Small intestine (tissue), 7 donors: ENCODE measurements at regions not wholly inside any gene's neighbourhood (a gene's known extent, or its start where the extent isn't known, plus 50 kb on each side); places are given as distances from the start of the nearest gene placed in this dataset.
A peak's percentile ranks its signal among the peaks of the same experiment; 100 is the strongest.

Experiments used
- DNase-seq, 2 donors: peaks; one replicate each; pipeline versions ENCODE4 v3.0.0 to v3.0.0-alpha.2; 2013
- FAIRE-seq: peaks from 2 replicates; lab custom pipeline; 2012; peaks lifted over from hg19 to GRCh38; lab: Jason Lieb, UNC
- H3K27ac ChIP-seq, 3 donors: one replicate each; pipeline ENCODE4 v1.5.1; 2013; ENCODE audit warnings: low read length in 2 of 3, mild to moderate bottlenecking in 2 of 3, control low read depth in 1 of 3, inconsistent platforms in 1 of 3, low read depth in 1 of 3, moderate library complexity in 1 of 3
- H3K27me3 ChIP-seq, 3 donors: one replicate each; pipeline ENCODE4 v1.6.1; 2013; ENCODE audit warnings: low read length in 3 of 3, inconsistent platforms in 1 of 3; ENCODE audit not compliant: control insufficient read depth in 3 of 3, insufficient read depth in 3 of 3
- H3K36me3 ChIP-seq, 3 donors: one replicate each; pipeline ENCODE4 v1.6.1; 2013; ENCODE audit warnings: low read length in 3 of 3, inconsistent platforms in 1 of 3, low read depth in 1 of 3, mild to moderate bottlenecking in 1 of 3, moderate library complexity in 1 of 3; ENCODE audit not compliant: control insufficient read depth in 3 of 3, insufficient read depth in 2 of 3
- H3K4me1 ChIP-seq, 3 donors: one replicate each; pipeline ENCODE4 v1.6.1; 2013; ENCODE audit warnings: low read length in 2 of 3, inconsistent platforms in 1 of 3, low read depth in 1 of 3, mild to moderate bottlenecking in 1 of 3, moderate library complexity in 1 of 3; ENCODE audit not compliant: control insufficient read depth in 3 of 3, insufficient read depth in 2 of 3
- H3K4me3 ChIP-seq, 3 donors: one replicate each; pipeline ENCODE4 v1.5.1; 2013; ENCODE audit warnings: low read length in 3 of 3, control low read depth in 1 of 3, inconsistent platforms in 1 of 3, low read depth in 1 of 3, mild to moderate bottlenecking in 1 of 3, moderate library complexity in 1 of 3
- H3K9me3 ChIP-seq, 2 donors: one replicate each; pipeline ENCODE4 v1.6.1; 2013; ENCODE audit warnings: low read depth in 1 of 2, low read length in 1 of 2; ENCODE audit not compliant: control insufficient read depth in 2 of 2, insufficient read depth in 1 of 2
- WGBS, 3 donors: extraction: QIAGEN DNeasy Blood & Tissue Kit; methylation state at CpG; one replicate each; pipeline ENCODE4 v1.1.7; 2013; 5-methylcytosine and 5-hydroxymethylcytosine counted together
- donor health status: healthy with polysubstance abuse.
- donor health status: control.
- donor health status: control.
- donor health status: Bipolar disorder and iron deficiency.
- donor health status: healthy.

GRCh38 chr5:51651476-51651875 is 268.2 kb downstream of the ISL1 start:
- Histone ChIP-seq H3K36me3 (no peaks in the 10 kb centered on the region), H3K27ac (no peak overlapping the region), H3K4me3 (no peak overlapping the region), H3K9me3 (no peaks in the 10 kb centered on the region), H3K4me1 (no peaks in the 10 kb centered on the region), H3K27me3 (no peaks in the 10 kb centered on the region)
- FAIRE-seq: no peak
- WGBS, 3 donors: 56 to 68% (median 63%) methylated on average over 2 of the region's 2 CpGs
- DNase-seq: no peak

DNA sequence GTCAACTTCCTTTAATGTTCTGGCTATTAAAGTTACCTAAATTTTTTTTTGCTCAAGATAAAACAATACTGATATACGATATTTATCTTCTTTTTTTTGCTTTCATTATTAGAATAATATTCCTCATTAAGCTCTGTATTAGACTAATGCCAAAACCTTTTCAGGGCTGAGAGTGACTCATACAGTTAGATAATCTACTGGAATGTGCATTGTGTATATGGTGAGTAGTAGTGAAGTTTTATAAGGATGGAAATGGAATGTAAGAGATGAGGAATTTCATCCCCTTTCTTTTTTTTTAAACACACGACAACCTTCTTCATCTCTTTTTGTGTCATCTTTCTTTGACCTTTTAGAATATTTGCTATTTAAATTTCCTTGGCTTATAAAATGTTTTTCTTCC is 268.6 kb downstream of the ISL1 start:
- Histone ChIP-seq H3K27ac (no peak overlapping the region), H3K27me3 (no peaks in the 10 kb centered on the region), H3K4me1 (no peaks in the 10 kb centered on the region), H3K9me3 (no peaks in the 10 kb centered on the region), H3K4me3 (no peak overlapping the region), H3K36me3 (no peaks in the 10 kb centered on the region)
- DNase-seq (no peak), FAIRE-seq (no peak)
- WGBS, 3 donors: 56 to 70% (median 60%) methylated on average over 2 of the region's 2 CpGs

GRCh38 chr5:51652980-51653379 is 269.7 kb downstream of the ISL1 start:
- no peak for DNase-seq
- Histone ChIP-seq H3K36me3 (no peaks in the 10 kb centered on the region), H3K9me3 (no peaks in the 10 kb centered on the region), H3K27me3 (no peaks in the 10 kb centered on the region), H3K4me1 (no peaks in the 10 kb centered on the region), H3K4me3 (no peak overlapping the region), H3K27ac (no peak overlapping the region)
- WGBS, 3 donors: 68 to 79% (median 72%) methylated on average over 2 of the region's 2 CpGs
- FAIRE-seq: no peak

DNA sequence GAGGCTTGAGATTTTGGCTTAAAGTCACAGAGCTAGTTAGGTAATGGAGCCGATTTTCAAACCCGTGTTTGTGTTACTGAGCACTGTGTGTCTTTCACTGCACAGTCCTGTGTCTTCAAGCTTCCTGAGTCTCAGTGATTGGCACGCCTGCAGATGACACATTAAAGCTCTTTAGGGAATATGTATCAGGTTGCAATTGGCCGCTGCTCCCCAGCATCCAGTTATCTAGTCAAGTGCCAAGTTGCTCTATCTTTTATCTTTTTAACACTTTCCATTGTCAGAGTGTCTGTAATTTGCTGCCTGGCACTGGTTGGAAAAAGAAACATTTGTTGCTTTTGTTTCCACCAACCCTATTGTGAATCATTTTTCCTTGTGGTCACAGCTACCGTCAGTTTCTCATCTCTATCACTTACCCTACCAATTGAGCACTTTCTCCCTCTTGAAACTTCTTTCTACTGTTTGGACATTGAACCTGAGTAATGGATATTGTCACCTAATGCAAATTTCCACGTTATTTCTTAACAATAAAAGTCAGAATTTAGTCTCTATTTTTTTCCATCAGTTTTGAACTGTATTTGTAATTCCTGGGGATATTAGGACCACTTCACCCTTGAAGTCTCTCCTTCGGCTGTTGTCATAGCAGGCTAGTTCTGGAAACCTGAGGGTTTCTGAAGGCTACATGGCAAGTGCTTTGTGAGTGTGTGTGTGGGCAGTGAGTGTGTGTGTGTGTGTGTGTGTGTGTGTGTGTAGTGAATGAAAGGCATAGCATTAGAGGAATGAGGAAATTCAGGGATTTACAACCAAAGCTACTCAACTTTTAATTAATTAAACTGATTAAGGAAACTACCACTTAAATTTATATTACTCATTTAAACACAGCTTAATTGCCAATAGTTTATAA is 274.3 kb downstream of the ISL1 start:
- DNase-seq: no peak
- no peak for FAIRE-seq
- Histone ChIP-seq H3K27me3 (no peaks in the 10 kb centered on the region), H3K27ac (no peak overlapping the region), H3K36me3 (no peaks in the 10 kb centered on the region), H3K4me3 (no peak overlapping the region), H3K9me3 (no peaks in the 10 kb centered on the region), H3K4me1 (no peaks in the 10 kb centered on the region)
- 60 to 64% (median 62%) methylated on average over 7 of the region's 7 CpGs for WGBS, 3 donors

- DNase-seq: no peak
- Histone ChIP-seq H3K4me1 (no peaks in the 10 kb centered on the region), H3K36me3 (no peaks in the 10 kb centered on the region), H3K9me3 (no peaks in the 10 kb centered on the region), H3K4me3 (no peak overlapping the region), H3K27ac (no peak overlapping the region), H3K27me3 (no peaks in the 10 kb centered on the region)
- peak; percentile 39 for FAIRE-seq
- WGBS, 3 donors: 24 to 42% (median 30%) methylated on average over 2 of the region's 2 CpGs
Measured at GRCh38 chr5:51661646-51662265, 278.5 kb downstream of the ISL1 start.

- Histone ChIP-seq H3K27ac (no peak overlapping the region), H3K27me3 (no peaks in the 10 kb centered on the region), H3K36me3 (no peaks in the 10 kb centered on the region), H3K4me3 (no peak overlapping the region), H3K9me3 (no peaks in the 10 kb centered on the region), H3K4me1 (no peaks in the 10 kb centered on the region)
- no peak for DNase-seq
- WGBS, 3 donors: 60 to 67% (median 62%) methylated on average over 4 of the region's 4 CpGs
- FAIRE-seq: no peak
Measured at GRCh38 chr5:51664491-51665250, 281.4 kb downstream of the ISL1 start.

DNA sequence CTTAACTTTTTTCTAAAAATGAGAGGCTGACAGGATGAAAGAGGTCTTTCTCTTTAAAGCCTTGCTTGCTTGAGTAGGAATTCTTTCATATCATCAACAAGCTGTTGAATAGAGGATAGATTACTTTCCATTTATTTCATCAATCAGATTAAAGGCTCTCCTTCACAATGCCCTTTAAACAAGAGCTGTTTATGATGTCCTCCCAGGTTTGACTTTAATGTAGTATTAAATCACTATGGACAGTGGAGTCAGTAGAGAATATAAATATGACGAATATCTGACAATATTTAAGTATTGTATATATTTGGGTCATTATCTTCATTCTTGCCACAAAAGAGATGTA is 282.0 kb downstream of the ISL1 start:
- 45 to 77% (median 71%) methylated on average over 1 of the region's 1 CpG for WGBS, 3 donors
- Histone ChIP-seq H3K27me3 (no peaks in the 10 kb centered on the region), H3K36me3 (no peaks in the 10 kb centered on the region), H3K27ac (no peak overlapping the region), H3K9me3 (no peaks in the 10 kb centered on the region), H3K4me3 (no peak overlapping the region), H3K4me1 (no peaks in the 10 kb centered on the region)
- DNase-seq (no peak), FAIRE-seq (no peak)

DNA sequence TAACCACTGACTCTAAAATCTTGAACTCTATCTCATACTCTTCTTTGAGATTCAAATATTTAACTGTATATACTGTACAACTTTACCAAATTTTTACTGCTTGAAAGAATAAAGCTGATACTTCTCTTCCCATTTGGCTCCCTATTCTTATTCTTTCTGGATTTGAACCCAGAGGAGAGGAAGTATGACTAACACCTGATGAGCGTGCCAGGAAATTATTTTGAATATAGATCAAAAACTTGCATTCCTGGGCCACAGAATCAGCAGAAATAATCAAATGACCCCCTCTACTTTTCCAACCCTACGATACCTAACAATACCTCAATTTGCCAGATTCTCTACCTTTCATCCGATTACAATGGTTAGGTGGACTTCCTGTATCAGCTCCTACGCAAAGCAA is 285.8 kb downstream of the ISL1 start:
- no peaks in the 10 kb centered on the region for H3K27me3 ChIP-seq
- no peak overlapping the region for H3K4me3 ChIP-seq
- 85 to 97% (median 93%) methylated on average over 4 of the region's 4 CpGs for WGBS, 3 donors
- FAIRE-seq (no peak), DNase-seq (no peak)
- H3K9me3 ChIP-seq: no peaks in the 10 kb centered on the region
- H3K4me1 ChIP-seq: no peaks in the 10 kb centered on the region
- no peaks in the 10 kb centered on the region for H3K36me3 ChIP-seq
- H3K27ac ChIP-seq: no peak overlapping the region
